Ovary (tissue), 3 donors: ENCODE measurements at regions not wholly inside any gene's neighbourhood (a gene's known extent, or its start where the extent isn't known, plus 50 kb on each side); places are given as distances from the start of the nearest gene placed in this dataset.

Experiments used
- POLR2A ChIP-seq: fragments of 450-650 bp; IDR thresholded peaks from one replicate; pipeline ENCODE4 v1.6.1; 2017; ENCODE audit warnings: antibody characterized with exemption, mild to moderate bottlenecking, moderate library complexity
- TF ChIP-seq, protein P1 (sequence below), 3 donors: fragments of 450-650 bp in 2 of 3; fragments of 200-600 bp in 1 of 3; IDR thresholded peaks; one replicate each; pipeline versions ENCODE4 v1.5.1 to v1.8.0; 2016 to 2022; ENCODE audit warnings: antibody characterized with exemption in 3 of 3, mild to moderate bottlenecking in 1 of 3
- donor health status: DM: no; HTN: no; CAD: no.

- TF ChIP-seq, protein P1, sequence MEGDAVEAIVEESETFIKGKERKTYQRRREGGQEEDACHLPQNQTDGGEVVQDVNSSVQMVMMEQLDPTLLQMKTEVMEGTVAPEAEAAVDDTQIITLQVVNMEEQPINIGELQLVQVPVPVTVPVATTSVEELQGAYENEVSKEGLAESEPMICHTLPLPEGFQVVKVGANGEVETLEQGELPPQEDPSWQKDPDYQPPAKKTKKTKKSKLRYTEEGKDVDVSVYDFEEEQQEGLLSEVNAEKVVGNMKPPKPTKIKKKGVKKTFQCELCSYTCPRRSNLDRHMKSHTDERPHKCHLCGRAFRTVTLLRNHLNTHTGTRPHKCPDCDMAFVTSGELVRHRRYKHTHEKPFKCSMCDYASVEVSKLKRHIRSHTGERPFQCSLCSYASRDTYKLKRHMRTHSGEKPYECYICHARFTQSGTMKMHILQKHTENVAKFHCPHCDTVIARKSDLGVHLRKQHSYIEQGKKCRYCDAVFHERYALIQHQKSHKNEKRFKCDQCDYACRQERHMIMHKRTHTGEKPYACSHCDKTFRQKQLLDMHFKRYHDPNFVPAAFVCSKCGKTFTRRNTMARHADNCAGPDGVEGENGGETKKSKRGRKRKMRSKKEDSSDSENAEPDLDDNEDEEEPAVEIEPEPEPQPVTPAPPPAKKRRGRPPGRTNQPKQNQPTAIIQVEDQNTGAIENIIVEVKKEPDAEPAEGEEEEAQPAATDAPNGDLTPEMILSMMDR (IDR thresholded peaks at IDR 0.05): no peak
- no peak for TF ChIP-seq POLR2A
Observed at GRCh38 chrX:17294561-17294960, 80.4 kb upstream of the NHS start.
